A673 (cell line): ENCODE measurements at regions not wholly inside any gene's neighbourhood (a gene's known extent, or its start where the extent isn't known, plus 50 kb on each side); places are given as distances from the start of the nearest gene placed in this dataset.

ENCODE experiments used
- EZH2 ChIP-seq: fragments of 200-600 bp; sonication (generic); IDR thresholded peaks from 2 replicates; pipeline ENCODE4 v1.6.1; 2017; ENCODE audit warnings: borderline replicate concordance, low read depth, mild to moderate bottlenecking, mixed read lengths, antibody characterized with exemption, low read length; ENCODE audit not compliant: poor library complexity, severe bottlenecking
- TF ChIP-seq, protein P1 (sequence below): fragments of 300-800, 200-600 bp; sonication (generic); conservative IDR thresholded peaks from 2 replicates; pipeline ENCODE4 v1.5.1; 2017; ENCODE audit warnings: low read depth, mild to moderate bottlenecking, antibody characterized with exemption, low read length, moderate library complexity, mixed read lengths

GRCh38 chr9:103183701-103184171, 188.6 kb downstream of the CYLC2 start:
- TF ChIP-seq, protein P1, sequence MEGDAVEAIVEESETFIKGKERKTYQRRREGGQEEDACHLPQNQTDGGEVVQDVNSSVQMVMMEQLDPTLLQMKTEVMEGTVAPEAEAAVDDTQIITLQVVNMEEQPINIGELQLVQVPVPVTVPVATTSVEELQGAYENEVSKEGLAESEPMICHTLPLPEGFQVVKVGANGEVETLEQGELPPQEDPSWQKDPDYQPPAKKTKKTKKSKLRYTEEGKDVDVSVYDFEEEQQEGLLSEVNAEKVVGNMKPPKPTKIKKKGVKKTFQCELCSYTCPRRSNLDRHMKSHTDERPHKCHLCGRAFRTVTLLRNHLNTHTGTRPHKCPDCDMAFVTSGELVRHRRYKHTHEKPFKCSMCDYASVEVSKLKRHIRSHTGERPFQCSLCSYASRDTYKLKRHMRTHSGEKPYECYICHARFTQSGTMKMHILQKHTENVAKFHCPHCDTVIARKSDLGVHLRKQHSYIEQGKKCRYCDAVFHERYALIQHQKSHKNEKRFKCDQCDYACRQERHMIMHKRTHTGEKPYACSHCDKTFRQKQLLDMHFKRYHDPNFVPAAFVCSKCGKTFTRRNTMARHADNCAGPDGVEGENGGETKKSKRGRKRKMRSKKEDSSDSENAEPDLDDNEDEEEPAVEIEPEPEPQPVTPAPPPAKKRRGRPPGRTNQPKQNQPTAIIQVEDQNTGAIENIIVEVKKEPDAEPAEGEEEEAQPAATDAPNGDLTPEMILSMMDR = no peak
- no peak for TF ChIP-seq EZH2
